ACHN (cell line): ENCODE measurements at regions not wholly inside any gene's neighbourhood (a gene's known extent, or its start where the extent isn't known, plus 50 kb on each side); places are given as distances from the start of the nearest gene placed in this dataset.

Experiments
- DNase-seq: peaks from one replicate; pipeline ENCODE4 v3.0.0-alpha.2; 2015
- in situ Hi-C: cut with HindIII; loops from 2 replicates; pipeline ENCODE4 v1.10.0; 2017; ENCODE audit warnings: low sequenced_read_pairs, low pct_ligation_motif_present, low pct_unique_long_range_greater_than_20kb

GRCh38 chr14:95979339-95980042, 59.7 kb upstream of the C14orf132 start:
- in situ Hi-C loops: no loop called here
- peak; percentile 17 for DNase-seq

GRCh38 chr14:95980402-95980801, 58.8 kb upstream of the C14orf132 start:
- in situ Hi-C loops: no loop called here
- DNase-seq: no peak

GRCh38 chr14:95981965-95982364, 57.2 kb upstream of the C14orf132 start:
- DNase-seq: no peak
- in situ Hi-C loops: no loop called here

- in situ Hi-C loops: no loop called here
- no peak for DNase-seq
Measured at GRCh38 chr14:95984206-95984605, 55.0 kb upstream of the C14orf132 start.
